GM19467 (cell line): ENCODE measurements at regions not wholly inside any gene's neighbourhood (a gene's known extent, or its start where the extent isn't known, plus 50 kb on each side); places are given as distances from the start of the nearest gene placed in this dataset.
"Not testable (repeated sequence)": the region's sequence is repeated elsewhere in the genome, so short reads cannot be mapped to it uniquely, and the experiment has no call there.

Experiments used
- ATAC-seq: cut with Tn5 transposase; IDR thresholded peaks from one replicate; pipeline ENCODE4 v1.9.1; 2021; ENCODE audit warnings: mild to moderate bottlenecking, moderate library complexity; ENCODE audit not compliant: unreplicated experiment

GRCh38 chr13:30520571-30520970, 54.8 kb upstream of the HMGB1 start:
- no peak for ATAC-seq

GRCh38 chr13:30523211-30523610, 57.5 kb upstream of the HMGB1 start:
- no peak for ATAC-seq

DNA sequence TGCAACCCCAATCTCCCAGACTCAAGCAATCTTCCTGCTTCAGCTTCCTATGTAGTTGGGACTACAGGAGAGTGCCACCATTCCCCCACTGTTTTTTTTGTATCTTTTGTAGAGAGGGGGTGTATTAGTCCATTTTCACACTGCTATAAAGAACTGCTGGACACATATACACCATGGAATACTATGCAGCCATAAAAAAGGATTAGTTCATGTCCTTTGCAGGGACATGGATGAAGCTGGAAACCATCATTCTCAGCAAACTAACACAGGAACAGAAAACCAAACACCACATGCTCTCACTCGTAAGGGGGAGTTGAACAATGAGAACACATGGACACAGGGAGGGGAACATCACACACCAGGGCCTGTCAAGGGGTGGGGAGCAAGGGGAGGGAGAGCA, 58.1 kb upstream of the HMGB1 start:
- ATAC-seq: not testable (repeated sequence)

- not testable (repeated sequence) for ATAC-seq
Observed at GRCh38 chr13:30525212-30525611, 59.5 kb upstream of the HMGB1 start.

DNA sequence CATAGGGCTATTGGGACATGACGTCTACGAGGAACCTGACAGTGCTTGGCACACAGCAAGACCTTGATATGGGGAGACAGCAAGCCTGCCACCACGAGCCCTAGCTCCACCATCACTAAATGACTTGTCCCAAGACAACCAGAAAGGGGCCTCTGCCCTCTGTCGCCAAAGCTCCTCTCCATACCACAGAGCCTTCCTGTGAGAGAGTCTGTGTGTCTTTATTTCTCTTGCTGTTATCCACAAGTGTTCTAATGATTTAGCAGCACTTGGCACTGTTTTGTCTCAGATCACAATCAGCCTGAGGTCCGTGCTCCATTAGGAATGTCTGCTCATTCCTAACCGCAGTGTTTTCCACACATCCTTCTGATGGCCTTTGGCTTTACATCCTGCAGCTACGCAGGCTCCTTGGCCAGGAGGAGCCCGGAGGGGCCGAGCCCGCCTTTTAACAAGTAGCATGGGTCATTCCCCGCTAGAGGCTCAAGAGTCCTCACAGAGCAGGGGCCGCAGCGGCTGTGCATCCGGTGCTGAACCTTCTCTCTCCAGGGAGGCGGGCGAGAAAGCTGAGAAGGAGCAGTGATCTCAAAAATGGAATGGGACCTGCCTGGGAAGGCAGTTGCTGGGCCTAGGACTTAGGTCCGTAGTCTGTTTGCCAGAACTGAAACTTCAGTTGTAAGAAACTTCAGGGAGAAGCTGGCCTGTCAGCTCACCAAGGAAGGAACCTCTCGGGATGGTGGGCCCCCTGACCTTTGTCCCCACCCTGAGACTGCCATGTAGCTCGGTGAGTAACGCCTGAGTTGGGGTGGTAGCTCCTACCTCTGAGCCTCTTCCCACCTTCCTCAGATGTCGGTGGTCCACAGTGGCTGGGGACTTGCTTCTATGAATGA, 61.1 kb upstream of the HMGB1 start:
- ATAC-seq: no peak

DNA sequence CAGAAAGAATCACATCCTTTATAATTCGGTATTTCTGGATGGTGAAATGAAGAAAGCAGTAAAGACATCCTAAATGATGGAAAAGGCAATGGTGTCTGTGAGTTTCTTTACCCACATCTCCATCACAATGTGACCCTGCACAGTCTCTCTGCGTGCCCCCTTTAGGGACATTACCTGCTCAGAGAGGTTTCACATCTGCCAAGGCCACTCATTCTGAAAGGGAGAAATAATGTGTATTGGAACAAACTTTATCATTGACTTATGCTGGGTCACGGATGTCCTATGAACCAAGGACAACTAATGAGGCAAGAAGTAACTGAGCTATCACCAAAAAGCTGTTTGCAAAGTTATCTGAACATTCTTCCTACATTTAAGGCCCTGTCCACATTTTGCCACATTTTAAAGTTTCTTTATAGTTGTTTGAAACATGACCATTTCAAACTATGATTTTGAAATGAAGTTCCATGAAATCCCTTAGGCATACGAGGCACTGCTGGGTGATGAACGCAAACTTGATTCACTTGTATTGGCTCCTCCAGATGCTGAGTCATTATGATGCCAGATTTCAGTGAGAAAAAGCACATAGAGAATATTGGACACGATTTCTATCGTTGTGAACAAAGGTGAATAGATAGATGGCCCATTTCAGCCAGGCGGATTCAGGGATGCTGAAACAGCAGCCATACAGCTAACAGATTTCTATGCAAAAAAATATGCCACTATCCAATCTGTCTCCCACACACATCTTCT, 63.5 kb upstream of the HMGB1 start:
- ATAC-seq: peak; percentile 82

GRCh38 chr13:30535046-30535445, 69.3 kb upstream of the HMGB1 start:
- no peak for ATAC-seq

DNA sequence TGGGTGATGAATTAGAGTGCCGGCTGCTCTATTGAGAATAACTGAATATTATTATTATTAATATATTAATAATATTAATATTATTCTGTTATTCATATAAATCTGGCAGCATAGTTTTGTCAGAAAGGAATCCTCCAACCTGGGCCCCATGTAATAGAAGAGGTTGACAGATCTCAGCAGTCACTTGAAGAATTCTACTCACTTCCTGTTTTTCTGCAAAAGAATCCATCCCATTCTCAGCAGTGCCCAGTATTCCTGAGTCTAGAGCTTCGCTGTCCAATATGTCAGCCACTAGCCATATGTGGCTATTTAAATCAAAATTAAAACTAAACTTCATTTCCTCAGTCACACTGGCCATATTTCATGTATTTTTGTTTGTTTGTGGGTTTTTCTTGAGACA, 72.4 kb upstream of the USPL1 start:
- ATAC-seq: no peak

DNA sequence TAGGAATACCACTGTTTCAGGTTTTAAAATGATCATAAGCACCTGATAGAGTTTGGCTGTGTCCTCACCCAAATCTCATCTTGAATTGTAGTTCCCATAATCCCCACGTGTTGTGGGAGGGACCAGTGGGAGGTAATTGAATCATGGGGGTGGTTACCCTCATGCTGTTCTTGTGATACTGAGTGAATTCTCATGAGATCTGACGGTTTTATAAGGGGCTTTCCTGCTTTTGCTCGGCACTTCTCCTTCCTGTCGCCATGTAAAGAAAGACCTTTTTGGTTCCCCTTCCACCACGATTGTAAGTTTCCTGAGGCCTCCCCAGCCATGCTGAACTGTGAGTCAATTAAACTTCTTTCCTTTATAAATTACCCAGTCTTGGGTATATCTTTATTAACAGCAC, 69.7 kb upstream of the USPL1 start:
- ATAC-seq: not testable (repeated sequence)

GRCh38 chr13:30551189-30551588, 66.5 kb upstream of the USPL1 start:
- no peak for ATAC-seq

GRCh38 chr13:30552567-30552966, 65.2 kb upstream of the USPL1 start:
- no peak for ATAC-seq

DNA sequence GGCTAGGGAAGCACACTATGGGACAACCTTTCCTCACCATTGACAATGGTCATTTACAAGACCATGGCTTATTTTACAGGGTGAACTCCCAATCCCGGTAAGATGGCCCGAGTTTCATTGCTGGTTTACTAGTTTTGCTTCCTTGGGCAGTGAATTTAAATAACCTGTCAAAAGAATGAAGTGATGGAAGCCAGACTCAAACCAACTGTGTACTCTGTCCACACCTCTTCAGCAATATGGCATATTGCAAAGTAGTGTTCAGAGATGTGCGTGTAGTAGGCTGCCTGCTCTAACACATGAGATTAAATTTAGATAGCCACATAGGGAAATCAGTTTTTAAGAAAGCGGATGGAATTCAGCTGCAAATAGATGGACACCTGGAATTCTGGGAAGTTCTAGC, 58.4 kb upstream of the USPL1 start:
- ATAC-seq: no peak

- ATAC-seq: no peak
Observed at GRCh38 chr13:30560212-30560611, 57.5 kb upstream of the USPL1 start.

- no peak for ATAC-seq
Observed at GRCh38 chr13:30561511-30561910, 56.2 kb upstream of the USPL1 start.

- no peak for ATAC-seq
Observed at GRCh38 chr13:30564489-30564888, 53.2 kb upstream of the USPL1 start.

DNA sequence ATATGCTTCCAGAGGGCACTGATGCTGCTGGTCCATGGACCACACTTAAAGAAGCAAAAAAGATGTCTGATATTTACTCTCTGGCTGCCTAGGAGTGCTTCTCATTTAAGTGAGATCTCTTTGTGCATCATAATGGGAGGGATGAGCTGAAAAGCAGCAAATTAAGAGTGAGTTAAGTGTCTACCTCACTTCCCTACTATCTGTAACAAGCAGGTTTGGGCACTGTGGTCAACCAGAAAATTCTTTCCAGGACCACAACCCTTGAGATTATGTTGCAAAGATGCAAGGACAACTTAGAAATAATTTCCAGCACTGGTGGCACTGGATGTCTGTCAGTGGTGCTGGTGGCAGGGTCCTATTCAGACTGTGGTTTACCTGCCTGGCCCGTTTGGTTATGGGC, 52.1 kb upstream of the USPL1 start:
- ATAC-seq: no peak

- no peak for ATAC-seq
Observed at GRCh38 chr13:30567072-30567471, 50.6 kb upstream of the USPL1 start.
